ENCODE measurements at regions not wholly inside any gene's neighbourhood (a gene's known extent, or its start where the extent isn't known, plus 50 kb on each side); places are given as distances from the start of the nearest gene placed in this dataset.

DNA sequence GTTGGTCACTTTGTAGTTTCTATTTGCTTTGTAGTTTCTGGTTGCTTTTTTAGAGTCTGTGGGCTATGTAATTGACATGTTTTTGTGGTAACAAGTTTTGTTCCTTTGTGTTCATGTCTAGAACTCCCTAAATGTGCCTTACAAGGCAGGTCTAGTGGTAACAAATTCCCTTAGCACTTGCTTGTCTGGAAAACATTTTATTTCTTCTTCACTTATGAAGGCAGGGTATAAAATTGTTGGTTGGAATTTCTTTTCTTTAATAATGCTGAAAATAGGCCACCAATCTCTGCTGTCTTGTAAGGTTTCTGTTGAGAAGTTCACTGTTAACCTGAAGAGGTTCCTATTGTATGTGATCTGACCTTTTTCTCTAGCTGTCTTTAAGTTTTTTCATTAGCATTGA lies 383.6 kb downstream of the EPHA7 start:
- TF ChIP-seq RXRA (IDR thresholded peaks at IDR 0.05): no peak
- TF ChIP-seq, protein P1, sequence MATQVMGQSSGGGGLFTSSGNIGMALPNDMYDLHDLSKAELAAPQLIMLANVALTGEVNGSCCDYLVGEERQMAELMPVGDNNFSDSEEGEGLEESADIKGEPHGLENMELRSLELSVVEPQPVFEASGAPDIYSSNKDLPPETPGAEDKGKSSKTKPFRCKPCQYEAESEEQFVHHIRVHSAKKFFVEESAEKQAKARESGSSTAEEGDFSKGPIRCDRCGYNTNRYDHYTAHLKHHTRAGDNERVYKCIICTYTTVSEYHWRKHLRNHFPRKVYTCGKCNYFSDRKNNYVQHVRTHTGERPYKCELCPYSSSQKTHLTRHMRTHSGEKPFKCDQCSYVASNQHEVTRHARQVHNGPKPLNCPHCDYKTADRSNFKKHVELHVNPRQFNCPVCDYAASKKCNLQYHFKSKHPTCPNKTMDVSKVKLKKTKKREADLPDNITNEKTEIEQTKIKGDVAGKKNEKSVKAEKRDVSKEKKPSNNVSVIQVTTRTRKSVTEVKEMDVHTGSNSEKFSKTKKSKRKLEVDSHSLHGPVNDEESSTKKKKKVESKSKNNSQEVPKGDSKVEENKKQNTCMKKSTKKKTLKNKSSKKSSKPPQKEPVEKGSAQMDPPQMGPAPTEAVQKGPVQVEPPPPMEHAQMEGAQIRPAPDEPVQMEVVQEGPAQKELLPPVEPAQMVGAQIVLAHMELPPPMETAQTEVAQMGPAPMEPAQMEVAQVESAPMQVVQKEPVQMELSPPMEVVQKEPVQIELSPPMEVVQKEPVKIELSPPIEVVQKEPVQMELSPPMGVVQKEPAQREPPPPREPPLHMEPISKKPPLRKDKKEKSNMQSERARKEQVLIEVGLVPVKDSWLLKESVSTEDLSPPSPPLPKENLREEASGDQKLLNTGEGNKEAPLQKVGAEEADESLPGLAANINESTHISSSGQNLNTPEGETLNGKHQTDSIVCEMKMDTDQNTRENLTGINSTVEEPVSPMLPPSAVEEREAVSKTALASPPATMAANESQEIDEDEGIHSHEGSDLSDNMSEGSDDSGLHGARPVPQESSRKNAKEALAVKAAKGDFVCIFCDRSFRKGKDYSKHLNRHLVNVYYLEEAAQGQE (IDR thresholded peaks at IDR 0.05): no peak
- Histone ChIP-seq H3K27me3 (ENCODE audit: control insufficient read depth in 4 of 4, insufficient read depth in 4 of 4, low read length in 3 of 4) (no peaks in the 10 kb centered on the region), H3K4me3 (ENCODE audit: low read depth in 1 of 3, low read length in 3 of 3) (no peak overlapping the region), H3K9ac (ENCODE audit: low read depth in 1 of 2, low read length in 2 of 2) (no peak overlapping the region), H3K4me1 (ENCODE audit: control insufficient read depth in 4 of 4, insufficient read depth in 4 of 4, low read length in 3 of 4) (no peaks in the 10 kb centered on the region), H3K9me3 (ENCODE audit: control insufficient read depth in 4 of 4, low read length in 3 of 4) (peaks cover 0 to 6% (median 5%) of the 10 kb centered on the region in 4 donors), H3K27ac (ENCODE audit: low read depth in 1 of 2, low read length in 2 of 2) (no peak overlapping the region), H3K36me3 (ENCODE audit: control insufficient read depth in 4 of 4, insufficient read depth in 3 of 4, low read depth in 1 of 4, low read length in 3 of 4) (no peaks in the 10 kb centered on the region)
- DNase-seq (ENCODE audit: low spot score): no peak

DNA sequence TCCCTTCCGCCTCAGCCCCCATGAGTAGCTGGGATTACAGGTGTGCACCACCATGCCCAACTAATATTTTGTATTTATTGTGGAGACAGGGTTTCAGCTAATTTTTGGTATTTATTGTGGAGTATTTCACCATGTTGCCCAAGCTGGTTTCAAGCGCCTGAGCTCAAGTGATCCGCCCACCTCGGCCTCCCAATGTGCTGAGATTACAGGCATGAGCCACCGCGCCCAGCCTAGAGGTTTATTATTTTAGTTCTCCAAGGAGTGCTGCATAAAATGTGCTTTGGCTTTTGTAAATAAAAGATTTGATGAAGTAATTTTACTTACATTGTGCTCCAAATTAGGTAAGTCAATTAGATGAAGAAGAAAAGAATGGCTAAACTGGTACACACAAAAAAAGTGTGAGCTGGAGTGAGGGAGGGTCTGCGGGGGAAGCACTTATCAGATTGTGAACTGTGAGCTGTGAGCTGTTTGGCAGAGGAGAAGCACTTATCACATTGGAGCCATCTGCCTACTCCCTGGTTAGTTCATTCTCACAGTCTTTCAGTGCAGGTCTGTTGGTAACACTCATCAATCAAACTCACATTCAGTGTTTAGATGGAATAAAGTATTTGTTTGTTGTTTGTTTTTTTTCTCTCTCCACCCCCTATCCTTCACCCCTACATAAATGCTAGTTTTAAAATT lies 398.0 kb downstream of the EPHA7 start:
- Histone ChIP-seq H3K36me3 (ENCODE audit: control insufficient read depth in 4 of 4, insufficient read depth in 3 of 4, low read depth in 1 of 4, low read length in 3 of 4) (no peaks in the 10 kb centered on the region), H3K4me1 (ENCODE audit: control insufficient read depth in 4 of 4, insufficient read depth in 4 of 4, low read length in 3 of 4) (no peaks in the 10 kb centered on the region), H3K27me3 (ENCODE audit: control insufficient read depth in 4 of 4, insufficient read depth in 4 of 4, low read length in 3 of 4) (no peaks in the 10 kb centered on the region), H3K4me3 (ENCODE audit: low read depth in 1 of 3, low read length in 3 of 3) (no peak overlapping the region), H3K9ac (ENCODE audit: low read depth in 1 of 2, low read length in 2 of 2) (no peak overlapping the region), H3K27ac (ENCODE audit: low read depth in 1 of 2, low read length in 2 of 2) (no peak overlapping the region), H3K9me3 (ENCODE audit: control insufficient read depth in 4 of 4, low read length in 3 of 4) (peaks cover 0 to 4% (median 0%) of the 10 kb centered on the region in 4 donors)
- no peak for TF ChIP-seq SP1 (IDR thresholded peaks at IDR 0.05)
- TF ChIP-seq, protein P2, sequence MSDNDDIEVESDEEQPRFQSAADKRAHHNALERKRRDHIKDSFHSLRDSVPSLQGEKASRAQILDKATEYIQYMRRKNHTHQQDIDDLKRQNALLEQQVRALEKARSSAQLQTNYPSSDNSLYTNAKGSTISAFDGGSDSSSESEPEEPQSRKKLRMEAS (IDR thresholded peaks at IDR 0.05): no peak
- TF ChIP-seq, protein P3, sequence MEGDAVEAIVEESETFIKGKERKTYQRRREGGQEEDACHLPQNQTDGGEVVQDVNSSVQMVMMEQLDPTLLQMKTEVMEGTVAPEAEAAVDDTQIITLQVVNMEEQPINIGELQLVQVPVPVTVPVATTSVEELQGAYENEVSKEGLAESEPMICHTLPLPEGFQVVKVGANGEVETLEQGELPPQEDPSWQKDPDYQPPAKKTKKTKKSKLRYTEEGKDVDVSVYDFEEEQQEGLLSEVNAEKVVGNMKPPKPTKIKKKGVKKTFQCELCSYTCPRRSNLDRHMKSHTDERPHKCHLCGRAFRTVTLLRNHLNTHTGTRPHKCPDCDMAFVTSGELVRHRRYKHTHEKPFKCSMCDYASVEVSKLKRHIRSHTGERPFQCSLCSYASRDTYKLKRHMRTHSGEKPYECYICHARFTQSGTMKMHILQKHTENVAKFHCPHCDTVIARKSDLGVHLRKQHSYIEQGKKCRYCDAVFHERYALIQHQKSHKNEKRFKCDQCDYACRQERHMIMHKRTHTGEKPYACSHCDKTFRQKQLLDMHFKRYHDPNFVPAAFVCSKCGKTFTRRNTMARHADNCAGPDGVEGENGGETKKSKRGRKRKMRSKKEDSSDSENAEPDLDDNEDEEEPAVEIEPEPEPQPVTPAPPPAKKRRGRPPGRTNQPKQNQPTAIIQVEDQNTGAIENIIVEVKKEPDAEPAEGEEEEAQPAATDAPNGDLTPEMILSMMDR (IDR thresholded peaks at IDR 0.05; ENCODE audit: low read depth, low read length, missing input control): no peak
- no peak for TF ChIP-seq NR2F2 (IDR thresholded peaks at IDR 0.05)
- TF ChIP-seq HNF4A (conservative IDR thresholded peaks at IDR 0.05): no peak
- no peak for TF ChIP-seq EGR1 (IDR thresholded peaks at IDR 0.05; ENCODE audit: low read depth in 2 of 2)
- no peak for TF ChIP-seq YY1 (IDR thresholded peaks at IDR 0.05)
- no peak for TF ChIP-seq RAD21 (IDR thresholded peaks at IDR 0.05)
- TF ChIP-seq, protein P4, sequence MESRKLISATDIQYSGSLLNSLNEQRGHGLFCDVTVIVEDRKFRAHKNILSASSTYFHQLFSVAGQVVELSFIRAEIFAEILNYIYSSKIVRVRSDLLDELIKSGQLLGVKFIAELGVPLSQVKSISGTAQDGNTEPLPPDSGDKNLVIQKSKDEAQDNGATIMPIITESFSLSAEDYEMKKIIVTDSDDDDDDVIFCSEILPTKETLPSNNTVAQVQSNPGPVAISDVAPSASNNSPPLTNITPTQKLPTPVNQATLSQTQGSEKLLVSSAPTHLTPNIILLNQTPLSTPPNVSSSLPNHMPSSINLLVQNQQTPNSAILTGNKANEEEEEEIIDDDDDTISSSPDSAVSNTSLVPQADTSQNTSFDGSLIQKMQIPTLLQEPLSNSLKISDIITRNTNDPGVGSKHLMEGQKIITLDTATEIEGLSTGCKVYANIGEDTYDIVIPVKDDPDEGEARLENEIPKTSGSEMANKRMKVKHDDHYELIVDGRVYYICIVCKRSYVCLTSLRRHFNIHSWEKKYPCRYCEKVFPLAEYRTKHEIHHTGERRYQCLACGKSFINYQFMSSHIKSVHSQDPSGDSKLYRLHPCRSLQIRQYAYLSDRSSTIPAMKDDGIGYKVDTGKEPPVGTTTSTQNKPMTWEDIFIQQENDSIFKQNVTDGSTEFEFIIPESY (IDR thresholded peaks at IDR 0.05): no peak
- TF ChIP-seq, protein P1 (IDR thresholded peaks at IDR 0.05): no peak
- TF ChIP-seq, protein P5, sequence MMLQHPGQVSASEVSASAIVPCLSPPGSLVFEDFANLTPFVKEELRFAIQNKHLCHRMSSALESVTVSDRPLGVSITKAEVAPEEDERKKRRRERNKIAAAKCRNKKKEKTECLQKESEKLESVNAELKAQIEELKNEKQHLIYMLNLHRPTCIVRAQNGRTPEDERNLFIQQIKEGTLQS (IDR thresholded peaks at IDR 0.05): no peak
- TF ChIP-seq FOXA1 (IDR thresholded peaks at IDR 0.05): no peak
- WGBS: 73% methylated on average over 7 of the region's 7 CpGs
- no peak for DNase-seq (ENCODE audit: low spot score)

Data from liver (tissue), 8 donors.